HG02571 (cell line): ENCODE measurements at regions not wholly inside any gene's neighbourhood (a gene's known extent, or its start where the extent isn't known, plus 50 kb on each side); places are given as distances from the start of the nearest gene placed in this dataset.
A peak's percentile ranks its signal among the peaks of the same experiment; 100 is the strongest.

ENCODE experiments used
- ATAC-seq: cut with Tn5 transposase; IDR thresholded peaks from one replicate; pipeline ENCODE4 v1.9.1; 2021; ENCODE audit warnings: mild to moderate bottlenecking, moderate library complexity; ENCODE audit not compliant: unreplicated experiment

DNA sequence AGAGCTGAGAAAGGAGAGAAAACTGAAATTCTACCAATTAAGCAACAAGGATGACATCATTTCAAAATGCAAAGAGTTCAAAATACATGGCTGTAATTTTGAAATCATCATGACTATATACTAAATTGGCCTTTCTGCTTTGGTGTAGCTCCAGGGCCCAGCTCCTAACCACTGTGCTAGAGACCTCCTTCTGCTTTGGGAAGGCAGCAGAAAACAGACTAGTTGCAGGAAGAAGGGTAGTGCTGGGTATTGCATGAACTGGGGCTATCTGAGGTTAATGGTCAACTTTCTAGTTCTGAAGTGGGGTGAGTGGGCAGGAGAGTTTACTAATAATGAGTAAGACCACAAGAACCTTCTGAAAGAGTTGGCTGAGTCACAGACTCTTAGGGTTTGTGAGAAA, 66.2 kb downstream of the PTGER2 start:
- peak; percentile 99 for ATAC-seq
